Peyer's patch (tissue), 4 donors: ENCODE measurements at regions not wholly inside any gene's neighbourhood (a gene's known extent, or its start where the extent isn't known, plus 50 kb on each side); places are given as distances from the start of the nearest gene placed in this dataset.

ENCODE experiments used
- POLR2A ChIP-seq, 2 donors: fragments of 450-650 bp; IDR thresholded peaks; one replicate each; pipeline ENCODE4 v1.5.1; 2017; ENCODE audit warnings: antibody characterized with exemption in 2 of 2, mild to moderate bottlenecking in 2 of 2, moderate library complexity in 2 of 2
- TF ChIP-seq, protein P1 (sequence below), 6 experiments: fragments of 450-650 bp in 4 of 6; fragments of 200-600 bp in 2 of 6; sonication (generic) in 1 of 6; IDR thresholded peaks; one replicate each; pipeline ENCODE4 v1.5.1; 2017 to 2019; ENCODE audit warnings: antibody characterized with exemption in 6 of 6, mild to moderate bottlenecking in 3 of 6, moderate library complexity in 1 of 6

- TF ChIP-seq, protein P1, sequence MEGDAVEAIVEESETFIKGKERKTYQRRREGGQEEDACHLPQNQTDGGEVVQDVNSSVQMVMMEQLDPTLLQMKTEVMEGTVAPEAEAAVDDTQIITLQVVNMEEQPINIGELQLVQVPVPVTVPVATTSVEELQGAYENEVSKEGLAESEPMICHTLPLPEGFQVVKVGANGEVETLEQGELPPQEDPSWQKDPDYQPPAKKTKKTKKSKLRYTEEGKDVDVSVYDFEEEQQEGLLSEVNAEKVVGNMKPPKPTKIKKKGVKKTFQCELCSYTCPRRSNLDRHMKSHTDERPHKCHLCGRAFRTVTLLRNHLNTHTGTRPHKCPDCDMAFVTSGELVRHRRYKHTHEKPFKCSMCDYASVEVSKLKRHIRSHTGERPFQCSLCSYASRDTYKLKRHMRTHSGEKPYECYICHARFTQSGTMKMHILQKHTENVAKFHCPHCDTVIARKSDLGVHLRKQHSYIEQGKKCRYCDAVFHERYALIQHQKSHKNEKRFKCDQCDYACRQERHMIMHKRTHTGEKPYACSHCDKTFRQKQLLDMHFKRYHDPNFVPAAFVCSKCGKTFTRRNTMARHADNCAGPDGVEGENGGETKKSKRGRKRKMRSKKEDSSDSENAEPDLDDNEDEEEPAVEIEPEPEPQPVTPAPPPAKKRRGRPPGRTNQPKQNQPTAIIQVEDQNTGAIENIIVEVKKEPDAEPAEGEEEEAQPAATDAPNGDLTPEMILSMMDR (IDR thresholded peaks at IDR 0.05): no peak
- TF ChIP-seq POLR2A (IDR thresholded peaks at IDR 0.05): no peak
Observed at GRCh38 chr4:111636961-111637585, 508.2 kb upstream of the FAM241A start.
